HG03521 (cell line): ENCODE measurements at regions not wholly inside any gene's neighbourhood (a gene's known extent, or its start where the extent isn't known, plus 50 kb on each side); places are given as distances from the start of the nearest gene placed in this dataset.
"Not testable (repeated sequence)": the region's sequence is repeated elsewhere in the genome, so short reads cannot be mapped to it uniquely, and the experiment has no call there.

Experiments
- ATAC-seq: cut with Tn5 transposase; IDR thresholded peaks from one replicate; pipeline ENCODE4 v1.9.1; 2021; ENCODE audit warnings: mild to moderate bottlenecking, moderate library complexity; ENCODE audit not compliant: unreplicated experiment

DNA sequence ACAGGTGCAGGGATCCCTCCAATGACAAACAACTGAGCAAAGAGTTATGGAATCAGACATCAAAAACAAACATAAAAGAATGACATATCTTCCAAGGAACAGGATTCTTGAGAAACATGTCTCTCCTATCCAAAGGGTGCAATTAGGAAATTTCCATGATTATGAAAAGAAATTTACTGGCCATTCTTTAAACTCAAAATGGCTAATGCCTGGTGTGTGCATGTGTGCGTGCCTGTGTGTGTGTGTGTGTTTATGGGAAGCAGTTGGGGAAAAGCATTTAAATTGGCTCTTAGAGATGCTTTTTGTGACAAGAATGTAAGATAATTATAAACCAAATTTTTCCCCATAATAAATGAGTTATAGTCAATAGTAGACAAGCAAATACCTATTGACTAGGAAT is 320.5 kb upstream of the THBS1 start:
- ATAC-seq = no peak

DNA sequence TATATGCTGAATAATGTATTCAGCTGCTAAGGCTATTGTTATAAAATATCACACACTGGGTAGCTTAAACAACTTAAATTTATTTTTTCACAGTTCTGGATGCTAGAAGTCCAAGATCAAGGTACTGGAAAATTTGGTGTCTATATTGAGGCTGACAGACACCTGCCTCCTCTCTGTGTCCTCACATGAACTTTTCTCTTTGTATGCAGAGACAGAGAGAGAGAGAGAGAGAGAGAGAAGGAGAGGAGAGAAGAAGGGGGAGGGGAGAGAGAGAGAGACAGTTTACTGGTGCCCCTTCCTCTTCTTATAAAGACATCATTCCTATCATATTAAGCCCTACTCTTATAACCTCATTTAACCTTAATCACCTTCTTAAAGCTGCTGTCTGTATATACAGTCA is 320.1 kb upstream of the THBS1 start:
- ATAC-seq = no peak

DNA sequence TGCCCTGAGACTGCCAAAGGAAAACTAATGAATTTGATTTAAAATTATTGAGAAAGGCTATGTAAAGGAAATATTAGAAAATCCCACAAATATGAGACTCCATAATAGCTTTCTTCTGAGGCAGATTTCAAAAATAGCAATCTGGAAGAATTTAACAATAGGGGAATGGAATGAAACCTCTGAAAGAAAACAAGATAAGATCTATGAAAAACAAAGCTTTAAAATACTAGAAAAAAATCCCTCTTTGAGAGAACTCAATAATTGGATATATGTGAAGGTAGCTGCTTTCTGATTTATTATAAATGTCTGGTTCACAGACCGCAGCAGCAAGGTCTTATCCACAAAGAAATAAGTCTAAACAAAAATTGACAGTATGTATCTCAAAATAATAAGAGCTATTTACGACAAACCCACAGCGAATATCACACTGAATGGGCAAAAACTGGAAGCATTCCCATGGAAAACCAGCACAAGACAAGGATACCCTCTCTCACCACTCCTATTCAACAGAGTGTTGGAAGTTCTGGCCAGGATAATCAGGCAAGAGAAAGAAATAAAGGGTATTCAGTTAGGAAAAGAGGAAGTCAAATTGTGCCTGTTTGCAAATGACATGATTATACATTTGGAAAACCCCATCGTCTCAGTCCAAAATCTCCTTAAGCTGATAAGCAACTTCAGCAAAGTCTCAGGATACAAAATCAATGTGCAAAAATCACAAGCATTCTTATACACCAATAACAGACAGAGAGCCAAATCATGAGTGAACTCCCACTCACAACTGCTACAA is 319.3 kb upstream of the THBS1 start:
- ATAC-seq = not testable (repeated sequence)

DNA sequence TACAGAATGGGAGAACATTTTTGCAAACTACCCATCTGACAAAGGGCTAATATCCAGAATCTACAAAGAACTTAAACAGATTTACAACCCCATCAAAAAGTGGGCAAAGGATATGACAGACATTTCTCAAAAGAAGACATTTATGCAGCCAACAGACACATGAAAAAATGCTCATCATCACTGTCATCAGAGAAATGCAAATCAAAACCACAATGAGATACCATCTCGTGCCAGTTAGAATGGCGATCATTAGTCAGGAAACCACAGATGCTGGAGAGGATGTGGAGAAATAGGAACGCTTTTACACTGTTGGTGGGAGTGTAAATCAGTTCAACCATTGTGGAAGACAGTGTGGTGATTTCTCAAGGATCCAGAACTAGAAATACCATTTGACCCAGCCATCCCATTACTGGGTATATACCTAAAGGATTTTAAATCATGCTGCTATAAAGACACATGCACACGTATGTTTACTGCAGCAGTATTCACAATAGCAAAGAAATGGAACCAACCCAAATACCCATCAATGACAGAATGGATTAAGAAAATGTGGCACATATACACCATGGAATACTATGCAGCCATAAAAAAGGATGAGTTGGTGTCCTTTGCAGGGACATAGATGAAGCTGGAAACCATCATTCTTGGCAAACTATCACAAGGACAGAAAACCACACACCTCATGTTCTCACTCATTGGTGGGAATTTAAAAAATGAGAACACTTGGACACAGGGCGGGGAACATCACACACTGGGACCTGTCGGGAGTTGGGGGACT is 317.7 kb upstream of the THBS1 start:
- not testable (repeated sequence) for ATAC-seq

GRCh38 chr15:39265261-39265660 is 315.6 kb upstream of the THBS1 start:
- no peak for ATAC-seq

DNA sequence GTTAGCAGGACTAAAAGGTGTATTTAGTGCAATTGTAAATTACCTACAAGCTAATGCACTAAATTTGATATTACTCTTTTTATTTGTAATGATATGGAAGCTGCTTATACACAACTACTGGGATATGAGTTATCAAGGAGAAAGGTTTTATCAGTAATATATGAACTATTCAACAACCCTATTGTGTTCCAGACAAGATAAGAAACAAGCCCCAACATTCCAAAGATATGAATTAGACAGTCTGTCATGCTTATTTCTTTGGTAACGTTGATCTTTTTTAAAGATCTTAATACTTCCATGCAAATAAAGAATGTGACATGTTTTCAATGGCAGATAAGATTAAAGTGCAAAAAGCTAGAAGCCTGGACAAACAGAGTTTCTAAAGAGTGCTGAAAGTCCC is 314.0 kb upstream of the THBS1 start:
- ATAC-seq = no peak

- ATAC-seq = no peak
These were observed 313.2 kb upstream of the THBS1 start for GRCh38 chr15:39267685-39268084.

DNA sequence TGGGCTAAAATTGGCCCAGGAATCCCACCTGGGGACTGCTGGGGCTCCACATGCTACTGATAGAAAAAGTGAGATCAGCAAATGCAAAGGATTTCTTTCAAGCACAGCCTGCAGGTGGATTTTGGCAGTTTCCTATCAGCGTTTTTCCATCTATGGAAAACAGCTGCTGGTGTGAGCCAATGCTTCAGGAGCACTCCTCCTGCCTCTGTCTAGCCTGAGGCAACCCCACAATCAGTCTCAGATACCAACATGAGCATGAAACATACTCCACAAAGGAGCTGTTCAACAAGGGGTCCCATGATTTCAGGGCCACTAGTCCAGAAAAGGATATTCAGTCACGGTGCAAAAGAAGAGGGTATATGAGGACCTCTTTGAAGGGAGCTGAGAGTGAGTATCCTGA is 311.5 kb upstream of the THBS1 start:
- ATAC-seq = no peak

DNA sequence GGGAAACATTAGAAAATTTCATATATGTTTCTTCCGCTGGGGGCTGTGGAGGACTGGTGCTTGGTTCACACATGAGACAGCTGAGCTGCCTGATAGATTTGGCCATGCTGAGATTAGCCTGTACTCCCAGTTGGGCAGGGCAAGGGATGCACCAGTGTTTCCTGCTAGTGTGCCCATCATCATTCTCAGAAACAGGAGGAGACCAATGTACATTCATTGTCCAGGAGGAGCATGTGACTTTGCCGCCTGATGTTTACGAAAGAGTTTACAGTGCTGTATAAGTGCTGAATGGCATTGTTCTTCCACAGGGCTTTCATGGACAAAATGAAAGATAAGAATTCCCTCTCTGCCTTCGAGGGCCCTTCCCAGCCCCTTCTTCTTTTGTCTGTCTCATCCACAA is 311.1 kb upstream of the THBS1 start:
- no peak for ATAC-seq

DNA sequence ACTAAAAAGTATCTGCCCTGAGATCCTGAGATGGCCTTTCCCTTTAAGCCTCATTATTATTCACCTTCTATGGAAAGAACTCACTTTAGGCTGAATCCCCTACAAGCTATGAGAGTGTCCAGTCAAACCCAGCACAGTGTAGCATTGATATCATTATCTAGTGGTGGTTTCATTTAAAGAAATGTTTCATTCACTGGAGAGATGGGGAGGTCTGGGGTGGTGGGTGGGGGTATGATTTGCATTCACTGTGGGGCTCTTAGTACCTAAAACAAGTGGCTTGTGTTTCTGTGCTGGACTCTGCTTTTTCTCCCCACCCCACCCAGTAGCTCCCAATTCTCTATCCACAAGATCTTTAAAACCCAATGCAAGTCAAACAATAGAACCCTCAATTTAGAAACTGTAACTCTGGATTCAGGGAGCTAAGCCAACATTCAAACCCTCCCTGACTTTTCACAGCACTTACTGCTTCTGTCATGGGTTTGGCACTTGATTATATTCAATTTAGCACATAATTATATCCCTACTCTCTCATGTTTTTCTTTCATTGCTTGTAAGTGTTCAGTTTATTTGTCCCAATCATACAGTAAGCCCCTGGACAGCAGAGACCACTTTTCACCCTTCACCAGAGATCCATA is 310.5 kb upstream of the THBS1 start:
- no peak for ATAC-seq

DNA sequence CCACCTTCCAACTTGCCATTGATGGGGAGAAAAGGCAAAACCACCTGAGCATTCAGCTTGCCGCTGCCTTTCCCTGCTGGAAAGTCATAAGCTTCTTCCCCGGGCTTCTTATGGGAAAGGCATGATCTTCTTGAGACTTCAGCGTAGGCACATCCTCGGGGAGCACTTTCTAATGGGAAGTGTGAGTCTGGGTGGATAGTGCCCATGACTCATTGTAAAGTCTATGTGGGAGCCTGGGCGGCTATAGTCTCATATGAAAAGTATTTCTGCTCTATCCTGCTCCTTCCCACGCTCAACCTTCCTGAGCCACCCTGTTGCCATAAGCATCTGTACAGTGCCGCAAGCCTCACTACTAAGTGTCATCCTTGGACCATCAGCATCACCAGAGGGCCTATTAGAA is 309.9 kb upstream of the THBS1 start:
- no peak for ATAC-seq

DNA sequence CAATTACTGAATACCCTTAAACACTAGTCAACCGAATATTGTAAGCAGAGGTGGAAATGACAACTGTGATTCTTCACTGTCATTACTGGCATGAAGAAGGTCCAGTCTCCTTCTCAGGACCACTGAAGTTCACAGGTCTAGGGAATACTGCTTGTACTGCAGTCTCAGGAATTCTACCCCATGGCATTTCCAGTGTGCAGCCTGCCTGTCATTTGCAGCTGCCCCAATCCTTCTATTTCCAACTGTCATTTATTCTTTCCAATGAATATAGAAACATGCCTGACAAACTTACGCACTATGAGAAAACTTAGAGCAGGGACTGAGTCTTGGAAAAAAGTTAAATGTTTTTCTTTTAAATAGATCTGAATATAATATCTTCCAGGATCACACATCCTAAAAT is 308.0 kb upstream of the THBS1 start:
- ATAC-seq = no peak

- no peak for ATAC-seq
These were observed 307.0 kb upstream of the THBS1 start for GRCh38 chr15:39273717-39274411.

DNA sequence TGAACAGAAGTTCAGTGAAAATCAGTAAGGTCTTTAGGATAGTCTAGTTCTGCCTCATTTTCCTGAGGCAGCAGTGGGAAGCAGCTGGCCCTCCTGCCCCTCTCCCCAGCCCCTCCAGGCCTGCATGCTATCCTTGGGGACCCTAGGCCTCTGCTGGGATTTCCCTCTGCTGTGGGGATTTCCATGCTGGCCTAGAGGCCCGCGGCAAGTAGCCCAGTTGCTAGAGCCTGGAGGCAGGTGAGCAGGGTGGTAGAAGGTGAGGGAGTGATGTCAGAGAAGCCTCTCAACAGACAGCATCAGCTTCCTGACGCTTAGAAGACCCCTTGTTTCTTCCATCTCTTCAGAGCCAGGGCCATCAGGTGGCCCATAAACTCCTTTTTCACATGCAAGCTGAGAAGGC is 305.8 kb upstream of the THBS1 start:
- no peak for ATAC-seq

- no peak for ATAC-seq
These were observed 301.6 kb upstream of the THBS1 start for GRCh38 chr15:39279311-39279710.

DNA sequence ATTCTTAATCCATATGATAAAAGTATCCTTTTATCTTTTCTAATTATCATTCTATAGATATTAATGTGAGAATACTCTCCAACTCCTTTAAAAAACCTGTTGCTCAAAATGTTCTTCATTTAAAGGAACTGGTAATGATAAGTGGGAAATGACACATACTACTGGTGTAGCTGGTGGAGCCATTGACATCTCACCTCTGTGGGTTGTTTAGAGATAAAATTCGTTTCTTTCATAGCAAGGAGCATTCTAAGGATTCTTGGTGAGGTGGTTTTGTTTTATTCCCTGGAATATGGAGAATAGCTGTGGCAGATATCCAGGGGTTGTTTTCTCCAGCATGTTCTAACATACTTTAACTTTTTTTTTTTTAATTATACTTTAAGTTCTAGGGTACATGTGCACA is 299.8 kb upstream of the THBS1 start:
- ATAC-seq = no peak

DNA sequence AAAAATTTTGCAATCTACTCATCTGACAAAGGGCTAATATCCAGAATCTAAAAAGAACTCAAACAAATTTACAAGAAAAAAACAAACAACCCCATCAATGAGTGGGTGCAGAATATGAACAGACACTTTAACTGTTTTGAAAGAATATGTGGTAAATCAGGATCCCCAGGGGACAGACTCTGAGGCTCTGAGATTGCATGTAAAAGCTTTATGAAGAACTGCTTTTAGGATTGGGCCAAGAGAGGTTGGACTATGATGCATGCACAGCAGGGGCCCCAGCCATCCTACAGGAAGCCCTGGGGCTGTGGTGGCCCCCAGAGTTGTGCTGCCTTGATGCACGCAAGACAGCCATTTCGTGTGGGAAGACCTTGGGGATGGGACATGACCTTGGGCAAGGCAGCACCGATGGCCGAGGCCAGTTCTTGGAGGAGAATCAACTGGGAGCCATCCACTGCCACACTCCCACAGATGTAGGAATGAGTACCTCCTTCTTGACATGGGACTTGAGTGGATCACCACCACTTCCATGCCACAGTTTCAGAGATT is 298.1 kb upstream of the THBS1 start:
- no peak for ATAC-seq

GRCh38 chr15:39283531-39283930 is 297.3 kb upstream of the THBS1 start:
- ATAC-seq = no peak

- ATAC-seq = no peak
These were observed 295.8 kb upstream of the THBS1 start for GRCh38 chr15:39285071-39285470.

GRCh38 chr15:39285663-39286062 is 295.2 kb upstream of the THBS1 start:
- no peak for ATAC-seq

DNA sequence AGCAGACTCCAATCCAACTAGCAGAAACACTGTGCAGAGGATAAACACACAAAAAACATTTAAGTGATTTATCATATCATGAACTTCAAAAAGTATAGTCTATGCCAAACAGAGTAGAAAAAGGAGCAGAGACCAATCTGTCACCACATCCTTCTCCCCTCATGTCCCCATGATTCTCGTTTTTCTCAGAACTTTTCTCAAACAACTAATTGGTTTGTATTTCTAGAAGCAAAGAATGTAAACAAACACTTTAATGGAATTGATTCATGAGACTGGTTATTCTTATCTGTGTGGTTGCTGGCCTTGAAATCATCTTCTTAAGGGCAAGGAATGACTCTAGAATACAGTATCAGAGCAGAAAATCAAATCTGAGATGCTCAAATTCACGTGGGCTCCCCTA is 294.2 kb upstream of the THBS1 start:
- no peak for ATAC-seq
